HEK293T (cell line): ENCODE measurements at regions not wholly inside any gene's neighbourhood (a gene's known extent, or its start where the extent isn't known, plus 50 kb on each side); places are given as distances from the start of the nearest gene placed in this dataset.

Experiments used
- FOXM1 ChIP-seq: fragments of 450-650 bp; IDR thresholded peaks from 2 replicates; pipeline ENCODE4 v1.6.1; 2017; ENCODE audit warnings: mild to moderate bottlenecking, borderline replicate concordance
- SUZ12 ChIP-seq: fragments of 450-650 bp; IDR thresholded peaks from 2 replicates; pipeline ENCODE4 v1.6.1; 2016; ENCODE audit warnings: mild to moderate bottlenecking

DNA sequence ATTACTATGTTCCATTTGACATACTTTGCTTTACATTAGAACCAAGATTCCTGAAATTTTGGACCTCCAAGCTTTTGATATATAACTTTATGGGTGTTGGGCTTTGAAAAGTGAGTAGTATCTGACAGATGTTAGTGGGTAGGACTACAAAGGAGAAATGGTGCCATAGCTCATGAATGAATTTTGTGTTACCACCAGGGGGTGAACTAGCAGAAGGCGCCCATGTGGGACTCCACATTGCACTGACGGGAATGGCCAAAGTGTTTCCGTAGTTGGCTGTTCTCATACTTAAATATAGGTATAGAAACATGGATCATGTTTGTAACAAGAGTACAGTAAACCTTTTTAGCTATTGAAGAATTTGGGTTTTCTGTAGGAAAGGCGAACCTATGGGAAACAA lies 337.5 kb downstream of the FLRT2 start:
- TF ChIP-seq FOXM1, result no peak
- no peak for TF ChIP-seq SUZ12
